Activated CD4-positive, alpha-beta T cell treated with anti-CD3 and anti-CD28 coated beads for 1 hour (primary cell): ENCODE measurements at regions not wholly inside any gene's neighbourhood (a gene's known extent, or its start where the extent isn't known, plus 50 kb on each side); places are given as distances from the start of the nearest gene placed in this dataset.
"Not testable (repeated sequence)": the region's sequence is repeated elsewhere in the genome, so short reads cannot be mapped to it uniquely, and the experiment has no call there.

Experiments used
- DNase-seq: peaks from one replicate; pipeline ENCODE4 v3.0.0-alpha.2; 2020

DNA sequence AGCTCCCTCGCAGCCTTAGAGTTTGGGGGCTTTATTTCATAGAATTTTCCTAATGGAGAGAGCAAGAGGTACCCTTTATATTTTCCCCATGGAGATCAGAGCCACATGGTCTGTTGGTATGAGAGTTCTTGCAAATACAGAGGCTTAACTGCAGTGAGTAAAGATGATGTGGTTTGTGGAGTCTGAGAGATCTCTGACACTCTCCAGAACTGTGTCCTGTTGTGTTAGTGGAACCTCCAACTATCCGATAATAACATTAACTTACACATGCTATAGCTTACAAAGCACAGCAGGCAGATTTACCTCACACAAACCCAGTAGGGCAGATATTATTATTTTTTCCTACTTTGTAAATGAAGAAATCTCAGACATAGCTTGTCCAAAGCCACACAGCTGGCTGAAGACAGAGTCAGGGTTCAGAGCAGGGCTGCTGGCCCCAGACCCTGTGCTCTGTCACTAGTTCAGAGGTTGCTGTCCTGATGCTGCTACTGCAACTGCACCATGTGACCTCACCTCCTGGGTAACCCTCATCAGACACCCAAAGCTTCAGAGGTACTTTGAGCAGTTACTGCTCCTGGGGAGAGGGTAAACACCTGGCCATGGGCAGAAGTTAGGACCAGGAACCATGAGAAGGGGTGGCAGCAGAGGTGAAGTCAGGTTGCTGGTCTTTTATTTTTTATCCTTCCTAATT, 384.8 kb upstream of the PROX1 start:
- DNase-seq = no peak

DNA sequence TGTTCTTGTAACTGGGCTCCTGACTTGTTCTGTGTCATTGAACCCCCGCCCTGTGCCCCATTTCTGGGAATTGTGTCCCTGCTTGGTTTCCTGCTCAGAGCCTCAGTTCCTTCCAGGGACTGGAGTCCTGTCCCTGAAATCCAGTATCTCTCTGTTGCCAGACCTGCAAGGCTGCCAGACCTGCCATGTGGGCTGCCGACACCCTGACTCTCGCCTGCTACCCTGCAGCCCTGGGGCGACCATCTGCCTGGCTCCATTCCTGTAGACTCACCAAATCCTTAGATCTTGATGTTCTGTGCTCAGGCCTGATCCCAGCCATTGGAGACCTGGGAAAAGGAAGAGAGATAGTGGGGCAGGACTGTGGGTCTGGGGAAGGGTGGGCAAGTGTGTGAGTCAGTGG, 383.3 kb upstream of the PROX1 start:
- DNase-seq = no peak

DNA sequence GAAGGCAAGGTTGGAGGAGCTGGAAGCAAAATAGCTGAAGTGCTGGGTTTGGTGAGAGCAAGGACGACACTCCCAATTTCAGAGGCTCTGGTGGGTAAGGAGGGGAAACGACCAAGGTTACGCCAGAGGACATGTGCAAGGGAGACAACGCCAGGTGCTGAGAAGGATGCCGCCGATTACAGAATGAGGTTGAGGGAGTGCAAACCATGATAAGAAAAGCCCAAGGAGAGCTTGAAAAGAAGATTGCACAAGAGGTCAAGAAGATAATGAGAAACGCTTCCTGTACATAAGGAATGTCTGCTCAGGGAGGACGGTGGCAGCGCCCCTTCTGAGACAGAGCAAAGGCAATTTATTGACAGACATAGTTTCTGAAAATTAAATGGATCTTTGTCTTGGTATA, 382.0 kb upstream of the PROX1 start:
- no peak for DNase-seq

DNA sequence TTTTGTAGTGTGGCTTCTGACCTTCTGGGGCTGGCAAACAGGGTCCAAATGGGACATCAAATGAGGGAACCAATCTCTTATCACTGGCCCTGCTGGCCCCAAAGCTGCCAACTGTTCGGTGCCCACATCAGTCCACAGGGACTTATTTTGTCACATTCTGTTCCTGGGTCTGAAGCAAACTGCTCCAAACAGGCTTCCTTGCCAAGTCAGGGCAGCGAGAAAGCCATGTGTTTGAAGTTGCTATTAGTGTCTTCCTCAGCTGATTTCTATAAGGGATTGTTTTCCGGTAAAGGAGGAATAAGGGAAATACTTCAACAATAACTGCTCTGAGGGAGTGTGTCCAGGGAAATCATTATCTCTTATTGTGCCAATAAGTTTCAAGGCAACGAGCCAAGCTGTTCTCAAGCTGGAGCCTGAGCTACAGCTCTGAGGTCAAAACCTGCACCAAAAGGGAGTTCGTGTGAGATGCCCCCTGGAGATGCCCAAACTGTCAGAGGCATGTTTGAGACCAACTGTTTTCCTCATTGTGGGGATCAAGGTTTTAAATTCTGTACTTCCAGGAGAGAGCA, 381.4 kb upstream of the PROX1 start:
- DNase-seq = no peak

DNA sequence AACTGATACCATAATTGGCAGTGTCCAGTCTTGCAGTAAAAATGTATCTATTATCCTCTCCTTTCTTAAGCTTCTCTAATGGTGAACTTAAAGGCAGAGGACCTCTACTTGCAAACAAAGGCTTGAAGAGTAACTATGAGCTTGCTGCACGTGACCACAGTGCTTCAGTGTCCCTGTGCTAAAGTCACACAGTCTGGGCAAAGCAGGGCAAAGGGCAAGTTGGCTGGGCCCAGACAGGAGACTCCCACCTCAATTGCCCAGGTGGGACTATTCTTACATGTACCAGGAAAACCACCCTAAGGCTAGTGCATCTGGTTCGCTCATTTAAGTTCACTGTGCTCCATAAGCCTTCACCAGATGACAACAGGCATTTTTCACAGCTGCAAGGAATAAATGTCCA, 374.2 kb upstream of the PROX1 start:
- DNase-seq = no peak

DNA sequence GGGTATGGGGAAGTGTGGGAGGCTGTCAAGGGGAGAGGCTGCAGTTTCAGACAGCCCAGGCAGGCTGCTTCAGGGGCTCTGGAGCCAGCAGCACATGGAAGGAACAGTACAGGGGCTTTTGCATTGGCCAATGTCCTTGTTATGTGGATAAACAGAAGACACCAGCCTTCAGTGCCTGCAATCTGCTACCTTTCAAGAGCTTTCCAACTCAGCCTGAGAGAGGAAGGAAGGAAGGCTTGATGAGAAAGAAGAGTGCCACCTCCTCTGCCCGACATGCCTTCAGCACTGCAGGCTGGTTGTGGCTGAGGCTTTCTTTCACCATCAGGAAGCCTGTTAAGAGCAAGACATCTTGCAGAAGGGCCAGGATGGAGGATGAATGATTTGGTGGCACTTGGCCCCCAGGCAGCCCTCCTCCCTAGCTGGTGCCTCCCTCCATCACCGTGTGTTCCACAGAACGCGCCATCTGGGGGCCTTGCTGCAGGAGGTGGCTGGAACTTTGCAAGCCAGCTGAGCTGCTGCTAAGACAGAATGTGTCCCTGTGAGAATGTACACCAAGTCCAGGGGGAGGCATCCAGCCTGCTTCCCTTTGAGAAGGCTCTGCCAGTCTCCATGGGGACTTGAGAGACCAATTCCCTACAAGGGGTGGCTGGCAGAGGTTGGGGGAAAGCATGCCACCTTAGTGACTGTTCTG, 372.4 kb upstream of the PROX1 start:
- DNase-seq = no peak

DNA sequence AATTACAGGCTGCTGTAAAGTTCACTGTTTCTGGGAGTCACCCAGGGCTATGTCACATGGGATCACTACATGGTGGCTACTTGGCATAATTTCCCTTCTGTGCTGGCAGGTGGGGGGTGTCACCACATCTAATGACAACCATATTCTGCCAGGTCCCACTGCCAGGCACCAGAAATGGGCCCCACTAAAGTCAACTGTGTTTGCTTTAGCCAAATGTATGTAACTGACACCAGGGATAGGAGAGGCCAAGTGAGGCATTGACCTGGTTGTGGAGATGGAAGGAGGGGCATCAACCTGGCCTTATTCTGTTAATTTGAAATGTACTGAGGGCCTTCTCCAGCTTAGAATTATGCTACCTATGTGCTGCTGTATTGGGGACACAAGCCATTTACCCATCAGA, 370.6 kb upstream of the PROX1 start:
- DNase-seq = no peak

DNA sequence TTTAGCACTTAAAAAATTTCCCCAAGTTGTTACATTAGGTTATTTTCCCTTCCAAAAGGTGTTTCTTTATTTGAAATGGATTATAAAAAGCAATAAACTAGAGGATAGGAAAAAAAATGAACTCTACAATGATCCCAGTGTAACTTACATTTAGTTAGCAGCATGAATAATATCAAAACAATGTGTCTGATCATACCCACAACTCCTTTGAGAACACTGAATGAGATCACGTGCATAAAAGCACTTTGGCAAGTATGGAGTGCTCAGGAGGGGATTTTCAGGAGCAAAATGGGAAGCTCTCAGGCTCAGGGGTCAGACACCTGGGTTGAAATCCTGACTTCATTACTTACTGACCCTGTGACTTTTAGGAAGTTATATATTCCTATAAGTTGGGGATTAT, 369.7 kb upstream of the PROX1 start:
- DNase-seq = no peak

DNA sequence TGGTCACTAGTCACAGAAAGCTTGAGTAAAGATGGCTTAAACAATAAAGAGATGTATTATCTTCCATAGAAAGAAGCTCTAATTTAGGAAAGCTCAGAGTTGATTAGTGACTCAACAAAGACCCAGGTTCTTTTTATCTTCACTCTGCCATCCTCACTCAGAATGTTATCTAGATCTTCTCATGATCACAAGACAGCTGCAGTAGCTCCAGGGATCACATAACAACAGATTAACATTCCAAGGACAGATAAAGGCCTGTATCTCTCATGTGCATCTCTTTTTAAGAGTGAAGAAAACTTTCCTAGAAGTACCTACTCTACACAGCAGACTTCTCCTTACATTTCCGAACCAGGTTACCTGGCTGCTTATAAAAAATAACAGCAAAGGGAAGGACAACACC, 368.7 kb upstream of the PROX1 start:
- no peak for DNase-seq

DNA sequence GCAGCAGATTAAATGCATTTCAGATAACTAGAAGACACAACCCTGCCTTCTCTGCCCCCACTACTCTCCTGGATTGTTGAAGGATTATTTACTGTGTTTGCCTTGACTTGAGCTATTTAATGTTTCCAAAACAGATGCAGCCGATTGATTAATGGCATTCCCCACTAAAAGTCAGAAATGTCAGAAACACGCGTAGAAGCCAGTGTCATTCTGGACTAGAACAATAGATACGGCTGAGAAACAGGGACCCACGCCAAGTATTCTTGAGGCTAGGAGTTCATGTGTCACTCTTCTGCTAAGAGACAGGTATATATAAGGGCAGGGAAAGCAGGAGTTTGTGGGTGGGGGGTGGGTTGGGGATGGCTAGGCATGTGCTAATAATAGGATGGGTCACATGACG, 366.7 kb upstream of the PROX1 start:
- DNase-seq = no peak

DNA sequence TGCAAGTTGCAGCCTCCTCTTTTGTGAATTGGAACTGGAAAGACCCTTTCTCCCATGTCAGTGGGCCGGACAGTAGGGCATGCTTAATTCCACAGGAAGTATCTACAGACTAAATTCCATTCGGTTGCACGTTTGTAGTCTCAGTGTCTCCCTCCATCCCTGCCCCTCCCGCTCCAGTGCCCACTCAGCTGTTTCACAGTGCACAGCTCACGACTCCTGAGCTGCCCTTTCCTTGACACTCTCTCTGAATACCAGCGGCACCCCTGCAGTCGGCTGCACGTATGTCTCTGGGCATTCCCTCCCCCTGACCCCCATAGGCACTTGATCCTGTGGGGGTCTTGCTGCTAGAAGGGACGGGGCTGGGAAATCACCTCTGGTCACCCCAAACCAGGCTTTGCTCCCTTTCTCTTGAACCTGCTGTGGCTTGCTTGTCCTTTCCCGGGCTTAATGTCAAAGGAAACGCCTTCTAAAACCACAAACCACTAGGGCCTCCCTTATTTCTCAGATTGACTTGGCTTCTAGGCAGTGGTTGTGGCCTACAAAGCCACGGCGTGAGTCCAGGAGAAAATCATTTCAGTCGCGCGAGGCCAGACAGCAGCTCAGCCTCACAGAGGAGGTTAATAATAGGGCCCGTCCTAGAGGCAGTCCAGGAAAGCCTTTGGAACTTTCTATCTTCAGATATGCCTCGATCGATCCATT, 365.3 kb upstream of the PROX1 start:
- DNase-seq = no peak

DNA sequence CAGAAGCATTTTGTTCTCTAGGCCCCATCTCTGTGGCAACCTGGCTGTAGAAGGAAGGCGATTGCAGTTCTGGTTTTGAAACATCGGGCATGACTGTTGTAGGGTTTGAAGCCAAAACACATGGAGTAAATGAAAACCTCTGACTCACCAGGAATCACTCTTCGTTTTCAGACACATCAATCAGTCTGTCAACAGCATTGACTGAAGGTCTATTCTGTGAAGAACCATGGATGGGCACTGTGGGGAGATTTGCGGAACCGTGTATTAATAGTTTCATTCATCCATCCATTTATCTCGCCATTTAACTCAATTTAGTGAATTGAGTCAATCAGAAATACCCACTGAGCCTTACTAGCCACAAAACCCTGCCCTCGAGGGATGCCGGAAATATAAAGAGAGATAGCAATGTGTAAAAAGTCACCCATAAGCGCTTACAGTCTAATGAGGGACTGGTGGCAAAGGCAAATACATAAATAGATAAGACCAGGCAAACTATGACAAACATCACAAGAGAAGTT, 364.6 kb upstream of the PROX1 start:
- no peak for DNase-seq

DNA sequence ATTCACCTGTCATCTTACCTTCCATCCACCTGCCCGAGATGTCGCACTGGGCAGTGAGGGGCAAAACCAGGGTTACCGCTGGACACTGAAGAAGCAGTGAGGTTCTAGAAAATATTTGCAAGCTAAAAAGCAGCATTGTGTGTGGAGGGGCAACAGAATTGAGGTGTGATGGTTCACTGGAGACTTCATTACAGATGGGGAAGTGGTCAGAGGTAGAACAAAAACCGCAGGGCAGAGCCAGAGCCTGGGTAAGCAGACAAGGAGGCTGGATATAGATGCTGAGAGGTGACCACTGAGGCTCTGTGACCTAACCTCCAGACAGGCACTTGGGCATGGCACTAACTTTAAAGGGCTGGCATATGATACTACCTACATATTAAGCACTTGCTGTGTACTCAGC, 363.9 kb upstream of the PROX1 start:
- DNase-seq = no peak

DNA sequence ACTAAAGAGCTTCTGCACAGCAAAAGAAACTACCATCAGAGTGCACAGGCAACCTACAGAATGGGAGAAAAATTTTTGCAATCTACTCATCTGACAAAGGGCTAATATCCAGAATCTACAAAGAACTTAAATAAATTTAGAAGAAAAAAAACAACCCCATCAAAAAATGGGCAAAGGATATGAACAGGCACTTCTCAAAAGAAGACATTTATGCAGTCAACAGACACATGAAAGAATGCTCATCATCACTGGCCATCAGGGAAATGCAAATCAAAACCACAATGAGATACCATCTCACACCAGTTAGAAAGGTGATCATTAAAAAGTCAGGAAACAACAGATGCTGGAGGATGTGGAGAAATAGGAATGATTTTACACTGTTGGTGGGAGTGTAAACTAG, 351.0 kb upstream of the PROX1 start:
- not testable (repeated sequence) for DNase-seq

DNA sequence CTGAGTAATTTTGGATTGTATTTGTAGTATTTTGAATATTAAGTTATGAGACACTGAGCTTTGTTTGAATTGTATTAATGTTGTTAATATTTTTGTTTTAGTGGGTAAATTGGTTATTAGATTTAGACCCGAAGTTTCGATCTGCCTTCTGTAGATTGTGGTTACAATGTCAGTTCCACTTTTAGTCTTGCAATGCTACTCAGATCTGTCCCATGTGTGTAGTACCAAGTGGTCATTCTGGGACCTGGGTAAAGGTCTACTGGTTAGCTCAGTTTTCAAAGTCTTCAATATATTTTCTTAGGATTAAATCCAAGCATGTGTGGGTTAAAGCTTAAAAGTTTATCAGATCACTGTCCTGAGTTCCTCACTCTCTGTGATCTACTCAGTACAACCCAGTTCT, 346.5 kb upstream of the PROX1 start:
- no peak for DNase-seq

DNA sequence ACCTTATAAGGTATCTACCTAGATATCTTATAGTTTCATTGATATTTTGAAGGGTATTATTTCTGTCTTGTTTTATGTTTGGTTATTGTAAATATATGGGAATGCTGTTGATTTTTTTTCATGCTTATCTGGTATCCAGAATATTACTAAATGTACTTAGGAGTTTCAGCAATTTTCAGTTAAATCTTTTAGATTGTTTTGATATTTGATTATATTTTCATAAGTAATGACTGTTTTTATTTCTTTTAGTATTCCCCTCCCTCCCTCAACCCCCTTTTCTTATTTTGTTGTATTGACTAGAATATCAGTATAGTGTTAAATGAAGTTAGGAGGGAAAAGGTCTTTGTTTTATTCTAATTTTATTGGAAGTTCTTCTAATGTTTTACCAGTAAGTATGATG, 344.4 kb upstream of the PROX1 start:
- DNase-seq = no peak

DNA sequence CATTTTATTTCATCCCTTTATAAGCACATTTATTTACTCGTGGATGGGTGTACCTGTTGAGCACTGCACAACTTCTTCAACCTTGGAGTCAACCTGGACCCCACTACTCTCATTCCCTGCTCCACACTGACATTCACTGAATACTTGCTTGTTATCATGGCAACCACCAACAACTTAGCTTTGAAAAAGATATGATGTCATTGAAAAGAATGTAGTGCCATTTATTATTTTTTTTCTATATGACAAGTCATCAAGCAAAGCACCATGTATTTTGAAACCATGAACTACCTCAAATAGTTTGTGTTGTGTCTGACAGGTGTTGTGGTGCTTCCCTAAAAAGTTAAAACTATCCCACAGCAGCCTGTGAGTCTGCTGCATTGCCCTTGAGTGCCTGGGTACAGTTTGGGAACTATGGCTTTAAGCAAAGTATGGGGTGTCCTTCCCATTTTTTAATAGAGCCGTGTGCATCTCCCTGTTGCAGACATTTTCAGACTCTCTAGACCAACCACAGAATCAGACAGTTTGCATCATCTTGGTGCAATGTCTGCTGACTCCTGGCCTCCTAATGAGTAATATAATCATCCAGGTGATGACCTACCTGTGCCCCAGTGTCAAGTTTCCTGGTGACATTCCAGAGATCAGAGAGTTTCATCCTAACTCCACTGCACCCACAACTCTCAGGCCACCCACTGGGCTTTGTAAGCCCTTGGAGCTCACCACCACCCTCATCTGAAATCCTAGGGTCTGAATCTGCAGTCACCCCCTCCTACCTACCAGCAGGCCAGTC, 339.7 kb upstream of the PROX1 start:
- DNase-seq = no peak

DNA sequence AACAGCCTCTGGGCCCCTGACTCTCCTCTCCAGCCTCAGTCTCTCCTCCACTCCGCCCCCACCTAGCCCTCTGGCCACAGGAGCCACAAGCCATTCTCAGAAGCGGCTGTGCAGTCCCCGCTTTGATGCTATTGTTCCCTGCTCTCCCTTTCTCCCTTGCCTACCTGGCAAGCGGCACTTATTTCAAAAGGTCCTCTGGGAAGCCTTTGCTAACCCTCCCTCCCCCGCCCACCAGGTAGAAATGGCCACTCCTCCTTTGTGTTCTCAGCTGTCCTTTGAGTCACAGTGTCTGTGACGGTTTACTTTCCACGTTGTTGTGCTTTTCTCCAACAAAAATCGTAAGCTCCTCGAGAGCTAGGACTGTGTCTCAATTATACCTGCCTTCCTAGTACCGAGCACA, 338.4 kb upstream of the PROX1 start:
- no peak for DNase-seq

DNA sequence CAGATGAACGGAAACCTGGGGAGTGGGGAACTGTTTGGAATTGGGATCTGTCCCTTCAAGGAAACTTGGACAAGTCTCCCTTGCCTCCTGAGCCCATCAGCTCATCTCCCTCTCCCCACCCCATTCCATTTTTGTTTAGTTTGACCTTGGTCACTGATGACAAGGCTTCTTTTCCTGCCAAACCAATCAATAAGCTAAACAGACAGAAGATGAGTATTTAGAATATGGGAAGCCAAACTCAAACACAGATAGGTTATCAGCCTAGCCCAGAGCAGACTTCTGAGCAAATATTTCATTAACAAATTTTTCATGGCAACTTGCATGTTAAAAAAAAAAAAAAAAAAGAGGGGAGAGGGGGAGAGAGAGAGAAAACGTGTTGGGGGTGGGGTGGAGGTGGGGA, 337.2 kb upstream of the PROX1 start:
- no peak for DNase-seq

DNA sequence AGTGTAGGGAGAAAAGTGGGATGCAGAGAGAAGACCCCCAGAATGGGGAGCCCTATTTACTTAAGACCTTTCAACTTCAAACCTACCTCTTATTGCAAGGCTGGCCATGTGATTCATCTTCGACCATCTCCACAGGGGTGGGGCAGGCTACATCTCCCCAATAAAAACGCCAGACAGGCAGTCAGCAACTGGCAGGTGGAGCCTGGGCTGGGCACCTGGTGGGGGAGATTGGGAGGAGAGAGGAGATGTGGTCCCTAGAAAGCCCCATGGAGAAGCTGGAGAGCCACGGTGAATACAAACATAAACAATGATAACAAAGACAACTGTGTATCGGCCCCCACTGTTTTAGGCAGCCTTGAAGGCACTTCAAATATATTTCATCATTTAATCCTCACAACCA, 336.7 kb upstream of the PROX1 start:
- no peak for DNase-seq

DNA sequence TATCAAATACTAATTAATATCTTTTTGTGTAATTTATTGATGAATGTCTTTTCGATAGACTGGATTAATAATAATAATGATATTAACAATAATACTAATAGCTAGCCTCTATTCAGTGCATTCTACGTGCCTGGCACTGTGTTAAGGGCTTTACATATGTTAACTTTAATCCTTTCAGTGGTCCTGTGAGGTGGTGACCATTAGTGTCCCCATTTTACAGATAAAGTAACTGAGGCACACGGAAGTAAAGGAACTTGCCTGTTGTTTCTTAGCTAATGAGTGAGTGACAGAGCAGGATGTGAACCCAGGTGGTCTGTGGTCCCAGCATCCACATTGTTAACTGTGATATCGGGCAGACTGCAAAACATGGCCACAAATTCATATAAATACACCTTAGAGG, 335.7 kb upstream of the PROX1 start:
- no peak for DNase-seq

DNA sequence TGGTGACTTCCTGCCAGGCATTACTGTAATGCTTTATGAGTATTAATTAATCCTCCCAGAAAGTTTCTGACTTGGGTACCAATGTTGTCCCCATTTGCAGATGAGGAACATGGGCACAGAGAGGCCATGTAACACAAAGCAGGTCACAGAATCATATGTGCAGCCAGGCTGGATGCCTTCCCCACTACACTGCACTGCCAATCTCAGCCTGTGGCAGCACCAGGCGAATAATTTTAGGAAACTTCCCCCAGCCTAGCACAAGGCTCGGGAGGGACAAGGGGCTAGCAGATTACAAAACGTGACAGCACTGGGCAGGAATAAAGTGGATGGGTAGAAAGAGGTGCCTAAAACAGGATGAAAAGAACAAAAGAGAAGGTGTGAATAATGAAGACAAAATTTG, 331.7 kb upstream of the PROX1 start:
- no peak for DNase-seq

DNA sequence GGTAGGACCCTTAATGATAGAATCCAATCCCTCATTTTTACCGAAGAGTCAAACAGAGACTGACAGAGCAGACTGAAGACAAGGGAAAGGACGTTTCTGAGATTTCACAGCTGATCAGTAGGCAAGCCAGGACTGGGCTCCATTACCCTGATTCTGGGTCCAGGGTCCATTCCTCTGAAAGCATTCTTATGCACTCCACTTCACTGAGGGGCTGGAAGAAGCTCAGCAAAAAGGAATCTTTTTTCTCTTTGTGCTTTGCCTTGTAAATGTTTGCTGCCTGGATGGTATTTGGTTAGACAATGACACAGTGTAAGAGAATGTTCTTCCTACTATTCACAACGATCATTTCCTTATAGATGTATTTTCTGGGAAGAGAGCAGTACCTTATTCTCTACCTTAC, 331.3 kb upstream of the PROX1 start:
- no peak for DNase-seq
